Hematopoietic multipotent progenitor cell treated with erythropoietin and hydrocortisone succinate and interleukin-3 and kit ligand, for 15 days (in vitro differentiated cells): ENCODE measurements at regions not wholly inside any gene's neighbourhood (a gene's known extent, or its start where the extent isn't known, plus 50 kb on each side); places are given as distances from the start of the nearest gene placed in this dataset.
"Not testable (repeated sequence)": the region's sequence is repeated elsewhere in the genome, so short reads cannot be mapped to it uniquely, and the experiment has no call there.

ENCODE experiments used
- DNase-seq: peaks from one replicate; pipeline ENCODE4 v3.0.0-alpha.2; 2015; ENCODE audit warnings: low spot score

GRCh38 chr1:157460381-157460780 is 91.9 kb downstream of the FCRL5 start:
- DNase-seq: no peak

- DNase-seq: no peak
These were observed 95.0 kb downstream of the FCRL5 start for GRCh38 chr1:157457279-157457678.

GRCh38 chr1:157455318-157455717 is 97.0 kb downstream of the FCRL5 start:
- DNase-seq: no peak

- no peak for DNase-seq
These were observed 102.2 kb downstream of the FCRL5 start for GRCh38 chr1:157450106-157450505.

- DNase-seq: no peak
These were observed 103.7 kb downstream of the FCRL5 start for GRCh38 chr1:157448636-157449035.

GRCh38 chr1:157446356-157446755 is 106.0 kb downstream of the FCRL5 start:
- not testable (repeated sequence) for DNase-seq

GRCh38 chr1:157445616-157446140 is 106.6 kb downstream of the FCRL5 start:
- DNase-seq: not testable (repeated sequence)

- DNase-seq: no peak
These were observed 110.2 kb downstream of the FCRL5 start for GRCh38 chr1:157442065-157442464.

- DNase-seq: no peak
These were observed 112.9 kb downstream of the FCRL5 start for GRCh38 chr1:157439302-157439954.

GRCh38 chr1:157438613-157439012 is 113.7 kb downstream of the FCRL5 start:
- DNase-seq: no peak

GRCh38 chr1:157438146-157438545 is 114.2 kb downstream of the FCRL5 start:
- no peak for DNase-seq

GRCh38 chr1:157437296-157437695 is 115.0 kb downstream of the FCRL5 start:
- no peak for DNase-seq

GRCh38 chr1:157431751-157432150 is 120.6 kb downstream of the FCRL5 start:
- no peak for DNase-seq

GRCh38 chr1:157429601-157430240 is 122.6 kb downstream of the FCRL5 start:
- DNase-seq: no peak

GRCh38 chr1:157423764-157424163 is 128.6 kb downstream of the FCRL5 start:
- not testable (repeated sequence) for DNase-seq

GRCh38 chr1:157419845-157420542 is 132.3 kb downstream of the FCRL5 start:
- DNase-seq: no peak

GRCh38 chr1:157418659-157419058 is 133.7 kb downstream of the FCRL5 start:
- DNase-seq: no peak

- DNase-seq: no peak
These were observed 134.1 kb downstream of the FCRL5 start for GRCh38 chr1:157418231-157418630.

- no peak for DNase-seq
These were observed 136.7 kb downstream of the FCRL5 start for GRCh38 chr1:157415661-157416060.

GRCh38 chr1:157412308-157412707 is 140.0 kb downstream of the FCRL5 start:
- no peak for DNase-seq

GRCh38 chr1:157411769-157412168 is 140.5 kb downstream of the FCRL5 start:
- DNase-seq: no peak

- DNase-seq: no peak
These were observed 141.3 kb downstream of the FCRL5 start for GRCh38 chr1:157411064-157411463.

GRCh38 chr1:157410457-157410856 is 141.9 kb downstream of the FCRL5 start:
- no peak for DNase-seq
